Ureter (tissue), 1 donor: ENCODE measurements at regions not wholly inside any gene's neighbourhood (a gene's known extent, or its start where the extent isn't known, plus 50 kb on each side); places are given as distances from the start of the nearest gene placed in this dataset.
"Not testable (repeated sequence)": the region's sequence is repeated elsewhere in the genome, so short reads cannot be mapped to it uniquely, and the experiment has no call there.

Source experiments
- DNase-seq: peaks from one replicate; pipeline ENCODE4 v3.0.0-alpha.2; 2020; ENCODE audit warnings: low spot score
- donor health status: DM: yes; HTN: yes; CAD: no.

GRCh38 chr16:66245868-66246267 is 120.6 kb upstream of the CDH5 start:
- no peak for DNase-seq

GRCh38 chr16:66245072-66245471 is 121.4 kb upstream of the CDH5 start:
- DNase-seq, result no peak

GRCh38 chr16:66242672-66243071 is 123.8 kb upstream of the CDH5 start:
- DNase-seq, result no peak

GRCh38 chr16:66242206-66242605 is 124.3 kb upstream of the CDH5 start:
- not testable (repeated sequence) for DNase-seq

GRCh38 chr16:66240631-66241395 is 125.7 kb upstream of the CDH5 start:
- no peak for DNase-seq

GRCh38 chr16:66240088-66240487 is 126.4 kb upstream of the CDH5 start:
- no peak for DNase-seq

GRCh38 chr16:66238696-66239095 is 127.8 kb upstream of the CDH5 start:
- no peak for DNase-seq

- no peak for DNase-seq
These were observed 130.2 kb upstream of the CDH5 start for GRCh38 chr16:66236301-66236700.

- DNase-seq, result no peak
These were observed 134.9 kb upstream of the CDH5 start for GRCh38 chr16:66231452-66232160.

GRCh38 chr16:66229651-66230050 is 136.8 kb upstream of the CDH5 start:
- no peak for DNase-seq

GRCh38 chr16:66228792-66229191 is 137.7 kb upstream of the CDH5 start:
- DNase-seq, result no peak

GRCh38 chr16:66227766-66228530 is 138.5 kb upstream of the CDH5 start:
- DNase-seq, result no peak

GRCh38 chr16:66226762-66227161 is 139.7 kb upstream of the CDH5 start:
- no peak for DNase-seq

GRCh38 chr16:66225696-66226095 is 140.8 kb upstream of the CDH5 start:
- DNase-seq, result no peak

GRCh38 chr16:66224626-66225025 is 141.9 kb upstream of the CDH5 start:
- no peak for DNase-seq

GRCh38 chr16:66224186-66224585 is 142.3 kb upstream of the CDH5 start:
- no peak for DNase-seq

- DNase-seq, result no peak
These were observed 143.2 kb upstream of the CDH5 start for GRCh38 chr16:66223176-66223780.

- no peak for DNase-seq
These were observed 143.7 kb upstream of the CDH5 start for GRCh38 chr16:66222756-66223155.

- DNase-seq, result no peak
These were observed 145.8 kb upstream of the CDH5 start for GRCh38 chr16:66220702-66221101.

- no peak for DNase-seq
These were observed 147.0 kb upstream of the CDH5 start for GRCh38 chr16:66219491-66219890.

- no peak for DNase-seq
These were observed 154.1 kb upstream of the CDH5 start for GRCh38 chr16:66212428-66212827.

- no peak for DNase-seq
These were observed 154.8 kb upstream of the CDH5 start for GRCh38 chr16:66211651-66212050.
